Type B pancreatic cell (in vitro differentiated cells): ENCODE measurements at regions not wholly inside any gene's neighbourhood (a gene's known extent, or its start where the extent isn't known, plus 50 kb on each side); places are given as distances from the start of the nearest gene placed in this dataset.

Experiments
- DNase-seq: peaks from one replicate; pipeline ENCODE4 v3.0.0; 2021; ENCODE audit warnings: mixed read lengths; ENCODE audit not compliant: unreplicated experiment; ENCODE audit errors: extremely low spot score
- H3K27ac Mint-ChIP-seq: 2 replicates; pipeline ENCODE4 v1.8.0; 2021; ENCODE audit warnings: mild to moderate bottlenecking, mixed read lengths
- H3K27me3 Mint-ChIP-seq: 2 replicates; pipeline ENCODE4 v1.8.0; 2021; ENCODE audit warnings: mixed read lengths
- H3K36me3 Mint-ChIP-seq: 2 replicates; pipeline ENCODE4 v1.8.0; 2021; ENCODE audit warnings: mixed read lengths
- H3K4me1 Mint-ChIP-seq: one replicate; pipeline ENCODE4 v1.8.0; 2021; ENCODE audit warnings: mixed read lengths; ENCODE audit not compliant: unreplicated experiment
- H3K4me3 Mint-ChIP-seq: 2 replicates; pipeline ENCODE4 v1.8.0; 2021; ENCODE audit warnings: mild to moderate bottlenecking, mixed read lengths
- H3K9me3 Mint-ChIP-seq: 2 replicates; pipeline ENCODE4 v1.8.0; 2021; ENCODE audit warnings: mixed read lengths
- TF ChIP-seq, protein P1 (sequence below): fragments of 200-600 bp; sonication (generic); conservative IDR thresholded peaks from 2 replicates; pipeline ENCODE4 v1.5.0; 2021; ENCODE audit warnings: antibody characterized with exemption, mild to moderate bottlenecking

DNA sequence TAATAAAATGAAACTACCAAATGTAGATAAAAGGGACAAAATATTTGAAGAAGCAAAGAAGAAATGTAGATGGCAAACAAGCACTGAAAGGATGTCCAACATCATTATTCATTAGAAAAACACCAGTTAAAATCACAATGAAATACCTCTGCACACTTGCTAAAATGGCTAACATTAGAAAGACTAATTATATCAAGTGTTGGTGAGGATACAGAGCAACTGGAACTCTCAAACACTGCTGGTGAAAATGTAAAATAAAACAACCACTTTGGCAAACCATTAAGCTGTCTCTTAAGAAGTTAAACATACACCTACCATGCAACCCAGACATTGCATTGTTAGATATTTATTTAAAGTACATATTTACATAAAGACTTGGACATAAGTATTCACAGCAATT, 138.6 kb upstream of the FGGY start:
- H3K4me1 Mint-ChIP-seq: peaks cover 14% of the 10 kb centered on the region
- H3K4me3 Mint-ChIP-seq: no peak overlapping the region
- no peak overlapping the region for H3K27ac Mint-ChIP-seq
- DNase-seq: no peak
- TF ChIP-seq, protein P1, sequence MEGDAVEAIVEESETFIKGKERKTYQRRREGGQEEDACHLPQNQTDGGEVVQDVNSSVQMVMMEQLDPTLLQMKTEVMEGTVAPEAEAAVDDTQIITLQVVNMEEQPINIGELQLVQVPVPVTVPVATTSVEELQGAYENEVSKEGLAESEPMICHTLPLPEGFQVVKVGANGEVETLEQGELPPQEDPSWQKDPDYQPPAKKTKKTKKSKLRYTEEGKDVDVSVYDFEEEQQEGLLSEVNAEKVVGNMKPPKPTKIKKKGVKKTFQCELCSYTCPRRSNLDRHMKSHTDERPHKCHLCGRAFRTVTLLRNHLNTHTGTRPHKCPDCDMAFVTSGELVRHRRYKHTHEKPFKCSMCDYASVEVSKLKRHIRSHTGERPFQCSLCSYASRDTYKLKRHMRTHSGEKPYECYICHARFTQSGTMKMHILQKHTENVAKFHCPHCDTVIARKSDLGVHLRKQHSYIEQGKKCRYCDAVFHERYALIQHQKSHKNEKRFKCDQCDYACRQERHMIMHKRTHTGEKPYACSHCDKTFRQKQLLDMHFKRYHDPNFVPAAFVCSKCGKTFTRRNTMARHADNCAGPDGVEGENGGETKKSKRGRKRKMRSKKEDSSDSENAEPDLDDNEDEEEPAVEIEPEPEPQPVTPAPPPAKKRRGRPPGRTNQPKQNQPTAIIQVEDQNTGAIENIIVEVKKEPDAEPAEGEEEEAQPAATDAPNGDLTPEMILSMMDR: no peak
- H3K27me3 Mint-ChIP-seq: no peaks in the 10 kb centered on the region
- peaks cover 5% of the 10 kb centered on the region for H3K9me3 Mint-ChIP-seq
- H3K36me3 Mint-ChIP-seq: peaks cover 4% of the 10 kb centered on the region

DNA sequence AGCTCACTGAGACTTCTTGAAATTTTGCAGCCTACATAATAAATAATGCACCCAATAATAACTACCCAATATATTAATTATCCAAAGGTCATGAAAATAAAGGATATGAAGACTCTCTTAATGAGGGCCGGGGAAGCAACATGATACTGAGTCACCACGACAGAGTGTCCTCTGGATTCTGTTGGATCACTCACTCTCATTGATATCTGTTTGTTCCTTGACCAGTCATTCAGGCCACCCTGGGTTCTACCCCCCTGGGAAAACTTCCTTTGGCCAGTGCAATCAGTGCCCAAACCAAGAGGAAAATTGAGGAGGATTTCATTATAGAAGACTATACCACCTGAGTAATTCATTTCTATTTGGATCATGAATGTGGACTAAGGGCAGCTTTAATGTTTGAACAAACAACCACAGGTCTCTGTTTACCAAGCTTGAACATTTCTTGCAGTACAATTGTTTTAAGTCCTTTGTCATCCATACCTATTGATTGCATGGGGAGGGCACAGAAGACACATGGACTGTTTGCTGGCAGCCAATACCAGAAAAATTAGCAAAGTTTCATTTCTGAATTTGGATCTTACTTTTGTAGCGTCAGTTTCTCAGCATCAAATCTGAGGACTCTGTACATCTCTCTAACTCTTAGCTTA, 137.2 kb upstream of the FGGY start:
- H3K4me1 Mint-ChIP-seq: peaks cover 20% of the 10 kb centered on the region
- H3K4me3 Mint-ChIP-seq: no peak overlapping the region
- no peak overlapping the region for H3K27ac Mint-ChIP-seq
- peaks cover 5% of the 10 kb centered on the region for H3K9me3 Mint-ChIP-seq
- H3K36me3 Mint-ChIP-seq: peaks cover 4% of the 10 kb centered on the region
- no peaks in the 10 kb centered on the region for H3K27me3 Mint-ChIP-seq
- no peak for DNase-seq
- TF ChIP-seq, protein P1: no peak

DNA sequence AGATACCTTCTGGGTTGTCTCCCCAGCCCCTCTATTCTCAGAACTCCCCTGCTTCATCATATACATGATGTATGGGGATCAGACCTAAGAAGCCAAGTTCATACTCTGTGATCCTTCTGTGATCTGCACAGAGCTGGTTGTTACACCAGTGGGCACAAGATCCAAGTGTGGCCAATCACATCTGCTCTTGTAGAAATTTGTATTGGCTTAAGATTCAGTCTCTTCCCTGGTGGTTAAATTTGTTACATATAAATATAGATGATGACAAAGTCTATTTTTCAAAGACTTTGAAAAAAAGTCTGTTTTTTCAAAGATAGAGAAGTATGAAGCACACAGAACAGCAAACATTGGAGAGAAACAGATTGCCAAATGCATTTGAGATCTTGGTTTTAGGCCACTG, 135.8 kb upstream of the FGGY start:
- Mint-ChIP-seq H3K36me3 (peaks cover 4% of the 10 kb centered on the region), H3K9me3 (peaks cover 5% of the 10 kb centered on the region), H3K4me1 (peaks cover 17% of the 10 kb centered on the region), H3K4me3 (no peak overlapping the region), H3K27ac (no peak overlapping the region), H3K27me3 (no peaks in the 10 kb centered on the region)
- no peak for DNase-seq
- TF ChIP-seq, protein P1: no peak

DNA sequence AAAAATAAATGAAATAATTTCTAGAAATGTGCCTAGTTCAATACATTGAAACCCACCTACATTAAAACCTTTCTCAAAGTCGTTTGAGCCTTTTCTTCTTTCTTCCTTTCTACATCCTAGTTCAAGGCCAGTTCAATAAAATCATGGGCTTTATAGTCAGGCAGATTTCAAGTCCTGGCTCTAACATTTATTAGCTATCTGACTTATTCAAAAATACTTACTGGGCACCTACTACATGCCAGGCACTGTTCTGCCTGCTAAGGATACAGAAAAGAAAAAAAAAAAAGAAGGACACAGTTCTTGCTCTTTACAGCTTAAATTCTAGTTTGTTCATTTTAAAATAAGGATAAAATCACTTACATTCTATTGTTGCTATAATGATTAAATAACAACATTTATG, 134.2 kb upstream of the FGGY start:
- Mint-ChIP-seq H3K9me3 (peaks cover 5% of the 10 kb centered on the region), H3K27me3 (no peaks in the 10 kb centered on the region), H3K4me3 (no peak overlapping the region), H3K36me3 (peaks cover 4% of the 10 kb centered on the region), H3K4me1 (peaks cover 6% of the 10 kb centered on the region), H3K27ac (no peak overlapping the region)
- TF ChIP-seq, protein P1: no peak
- no peak for DNase-seq

DNA sequence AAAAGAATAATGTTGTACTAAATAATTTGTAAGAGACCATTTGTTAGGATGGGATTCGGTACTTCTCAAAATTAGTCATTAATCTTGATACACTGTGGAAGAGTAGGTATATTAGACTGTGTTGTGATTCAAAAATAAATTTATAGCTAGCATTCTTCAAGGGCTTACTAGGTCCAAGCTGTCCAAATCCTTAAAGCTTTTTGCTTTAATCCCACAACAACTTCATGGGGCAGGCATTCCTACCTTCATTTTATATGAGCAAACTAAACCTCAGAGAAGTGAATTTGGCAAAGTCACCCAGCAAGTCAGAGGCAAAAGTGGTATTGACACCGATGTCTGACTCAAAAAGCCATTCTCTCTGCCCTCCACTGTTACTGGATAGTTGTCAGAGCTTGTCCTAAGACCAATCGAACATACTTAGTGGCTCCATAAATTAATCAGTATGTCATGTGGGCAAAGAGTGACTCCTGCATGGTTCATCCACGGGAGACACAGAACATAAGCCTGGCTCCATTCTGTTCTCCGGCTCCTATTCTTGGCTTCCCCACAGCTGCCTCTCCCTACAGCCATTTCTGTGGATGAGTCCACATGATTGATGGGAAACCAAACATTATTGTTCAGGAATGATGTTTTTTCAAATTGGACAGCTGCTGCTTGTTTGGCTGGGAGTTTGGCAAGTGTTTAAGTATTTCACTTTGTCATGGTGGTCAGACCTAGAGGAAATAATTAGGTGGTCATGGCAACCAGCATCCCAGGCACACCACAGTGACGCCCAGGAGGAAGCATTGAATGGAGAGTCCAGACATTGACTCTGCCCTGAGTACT, 133.4 kb upstream of the FGGY start:
- no peak overlapping the region for H3K27ac Mint-ChIP-seq
- peaks cover 6% of the 10 kb centered on the region for H3K4me1 Mint-ChIP-seq
- H3K27me3 Mint-ChIP-seq: no peaks in the 10 kb centered on the region
- DNase-seq: no peak
- H3K9me3 Mint-ChIP-seq: peaks cover 5% of the 10 kb centered on the region
- TF ChIP-seq, protein P1: no peak
- H3K4me3 Mint-ChIP-seq: no peak overlapping the region
- H3K36me3 Mint-ChIP-seq: peaks cover 4% of the 10 kb centered on the region
